HEK293T (cell line): ENCODE measurements at regions not wholly inside any gene's neighbourhood (a gene's known extent, or its start where the extent isn't known, plus 50 kb on each side); places are given as distances from the start of the nearest gene placed in this dataset.

Experiments used
- CTCF ChIA-PET: fragments of 350-600 bp; formaldehyde crosslinking; extraction: SDS; loops from one replicate; lab custom pipeline; 2021; ENCODE audit warnings: antibody characterized with exemption, inconsistent platforms; lab: Yijun Ruan, JAX
- POLR2A ChIA-PET: fragments of 350-600 bp; formaldehyde crosslinking; extraction: SDS; loops from one replicate; lab custom pipeline; 2020; ENCODE audit warnings: antibody characterized with exemption, inconsistent platforms; lab: Yijun Ruan, JAX
- DNase-seq: peaks from one replicate; pipeline ENCODE4 v3.0.0; 2012; ENCODE audit warnings: mixed read lengths; ENCODE audit errors: extremely low spot score
- ARNT ChIP-seq: fragments of 450-650 bp; IDR thresholded peaks from 2 replicates; pipeline ENCODE4 v1.6.1; 2017; ENCODE audit warnings: mild to moderate bottlenecking
- BHLHE40 ChIP-seq: fragments of 450-650 bp; IDR thresholded peaks from 2 replicates; pipeline ENCODE4 v1.6.1; 2016; ENCODE audit warnings: mild to moderate bottlenecking, moderate library complexity, borderline replicate concordance
- CTBP1 ChIP-seq: fragments of 450-650 bp; IDR thresholded peaks from 2 replicates; pipeline ENCODE4 v1.6.1; 2016; ENCODE audit warnings: borderline replicate concordance
- ELF4 ChIP-seq: fragments of 450-650 bp; IDR thresholded peaks from 2 replicates; pipeline ENCODE4 v1.6.1; 2017; ENCODE audit warnings: antibody characterized with exemption
- FOXA1 ChIP-seq: fragments of 450-650 bp; IDR thresholded peaks from 2 replicates; pipeline ENCODE4 v1.6.1; 2016; ENCODE audit warnings: mild to moderate bottlenecking
- FOXK2 ChIP-seq: fragments of 450-650 bp; IDR thresholded peaks from 2 replicates; pipeline ENCODE4 v1.6.1; 2016; ENCODE audit warnings: mild to moderate bottlenecking
- FOXM1 ChIP-seq: fragments of 450-650 bp; IDR thresholded peaks from 2 replicates; pipeline ENCODE4 v1.6.1; 2017; ENCODE audit warnings: mild to moderate bottlenecking, borderline replicate concordance
- HDGF ChIP-seq: fragments of 450-650 bp; IDR thresholded peaks from 2 replicates; pipeline ENCODE4 v1.6.1; 2017; ENCODE audit warnings: antibody characterized with exemption, borderline replicate concordance
- L3MBTL2 ChIP-seq: fragments of 450-650 bp; conservative IDR thresholded peaks from 2 replicates; pipeline ENCODE4 v1.6.1; 2016; ENCODE audit warnings: mild to moderate bottlenecking
- LEF1 ChIP-seq: fragments of 450-650 bp; IDR thresholded peaks from 2 replicates; pipeline ENCODE4 v1.6.1; 2017; ENCODE audit warnings: mild to moderate bottlenecking, borderline replicate concordance
- NFRKB ChIP-seq: fragments of 450-650 bp; IDR thresholded peaks from 2 replicates; pipeline ENCODE4 v1.6.1; 2016; ENCODE audit warnings: mild to moderate bottlenecking, moderate library complexity
- SP1 ChIP-seq: fragments of 450-650 bp; IDR thresholded peaks from 2 replicates; pipeline ENCODE4 v1.6.1; 2017
- SUZ12 ChIP-seq: fragments of 450-650 bp; IDR thresholded peaks from 2 replicates; pipeline ENCODE4 v1.6.1; 2016; ENCODE audit warnings: mild to moderate bottlenecking
- TARDBP ChIP-seq: fragments of 450-650 bp; IDR thresholded peaks from 2 replicates; pipeline ENCODE4 v1.6.1; 2016
- ZNF384 ChIP-seq: fragments of 450-650 bp; IDR thresholded peaks from 2 replicates; pipeline ENCODE4 v1.6.1; 2016
- TF ChIP-seq, protein P1 (sequence below): fragments of 450-650 bp; IDR thresholded peaks from 2 replicates; pipeline ENCODE4 v1.6.1; 2016

DNA sequence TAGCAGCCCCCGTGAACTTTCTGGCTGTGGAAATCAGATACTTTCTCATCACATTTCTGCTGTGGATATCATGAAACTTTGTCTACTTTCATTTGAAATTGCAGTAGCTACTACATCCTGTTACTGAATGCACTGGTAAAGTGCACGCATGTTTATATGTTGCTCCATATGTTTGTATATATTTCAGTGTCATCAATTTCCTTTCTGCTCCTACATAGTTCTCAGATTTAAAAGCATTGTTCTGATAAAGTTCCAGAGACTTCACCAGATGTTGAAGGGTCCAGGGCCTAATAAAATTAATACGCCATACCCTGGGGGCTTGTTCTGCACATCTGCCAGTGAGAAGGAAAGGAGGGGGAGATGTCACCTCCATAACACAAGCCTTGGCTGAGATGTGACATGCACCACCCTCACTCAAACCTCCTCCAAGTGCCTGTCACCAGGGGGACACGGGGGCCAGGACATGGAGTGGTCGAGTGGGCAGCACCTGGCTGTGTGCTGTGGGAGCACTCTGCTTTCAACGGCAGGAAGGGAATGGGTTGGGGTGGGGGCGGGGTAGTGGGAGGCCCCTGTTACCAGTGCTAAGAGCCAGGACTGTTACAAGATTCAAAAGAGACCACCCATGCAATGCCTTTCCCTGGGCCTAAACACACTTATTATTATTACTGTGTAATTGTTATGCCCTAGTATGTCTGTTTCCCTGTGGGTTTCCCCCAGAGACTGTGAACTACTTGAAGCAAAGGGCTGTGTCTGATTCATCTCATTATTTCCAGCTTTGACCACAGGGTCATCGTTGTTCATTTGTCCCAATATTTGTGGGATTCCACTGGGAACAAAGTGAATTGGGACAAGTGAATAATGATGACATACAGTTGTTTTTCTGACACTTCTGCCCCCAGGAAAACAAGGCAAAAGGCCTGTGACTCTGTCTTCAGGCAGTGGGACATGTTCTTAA, 193.4 kb downstream of the FOXL1 start:
- TF ChIP-seq ZNF384 (no peak), FOXA1 (no peak), ELF4 (no peak), NFRKB (no peak), SP1 (no peak), HDGF (no peak), L3MBTL2 (no peak), CTBP1 (no peak), TARDBP (no peak), FOXM1 (no peak)
- TF ChIP-seq, protein P1, sequence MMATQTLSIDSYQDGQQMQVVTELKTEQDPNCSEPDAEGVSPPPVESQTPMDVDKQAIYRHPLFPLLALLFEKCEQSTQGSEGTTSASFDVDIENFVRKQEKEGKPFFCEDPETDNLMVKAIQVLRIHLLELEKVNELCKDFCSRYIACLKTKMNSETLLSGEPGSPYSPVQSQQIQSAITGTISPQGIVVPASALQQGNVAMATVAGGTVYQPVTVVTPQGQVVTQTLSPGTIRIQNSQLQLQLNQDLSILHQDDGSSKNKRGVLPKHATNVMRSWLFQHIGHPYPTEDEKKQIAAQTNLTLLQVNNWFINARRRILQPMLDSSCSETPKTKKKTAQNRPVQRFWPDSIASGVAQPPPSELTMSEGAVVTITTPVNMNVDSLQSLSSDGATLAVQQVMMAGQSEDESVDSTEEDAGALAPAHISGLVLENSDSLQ: no peak
- no peak for DNase-seq
- CTCF ChIA-PET: no interaction called here
- POLR2A ChIA-PET: no interaction called here

- CTCF ChIA-PET: no interaction called here
- POLR2A ChIA-PET: interaction anchor here (0.6 kb wide), 1 partner anchor 611 kb away, joined by 5 read pairs; the partner anchor contains the start of gene FBXO31
- DNase-seq: no peak
- TF ChIP-seq NFRKB (no peak), L3MBTL2 (no peak), LEF1 (no peak), ZNF384 (no peak), SUZ12 (no peak), HDGF (no peak), SP1 (no peak), FOXM1 (no peak), TARDBP (no peak), ARNT (no peak), CTBP1 (no peak), ELF4 (no peak), FOXA1 (no peak), BHLHE40 (no peak), FOXK2 (no peak)
- TF ChIP-seq, protein P1: no peak
Observed at GRCh38 chr16:86772671-86773353, 194.5 kb downstream of the FOXL1 start.

GRCh38 chr16:86773354-86773715, 195.0 kb downstream of the FOXL1 start:
- ChIA-PET CTCF (no interaction called here), POLR2A (interaction anchor here (0.6 kb wide), 1 partner anchor 611 kb away, joined by 5 read pairs; the partner anchor contains the start of gene FBXO31)
- no peak for DNase-seq
- TF ChIP-seq ARNT (no peak), NFRKB (no peak), L3MBTL2 (no peak), CTBP1 (no peak), FOXM1 (no peak), ZNF384 (no peak), ELF4 (no peak), FOXA1 (no peak), HDGF (no peak), FOXK2 (no peak), TARDBP (no peak)

- ChIA-PET CTCF (no interaction called here), POLR2A (no interaction called here)
- TF ChIP-seq SUZ12 (no peak), NFRKB (no peak), HDGF (no peak), FOXK2 (no peak), L3MBTL2 (no peak), ARNT (no peak), CTBP1 (no peak), LEF1 (no peak), FOXM1 (no peak), FOXA1 (no peak)
- no peak for DNase-seq
Observed at GRCh38 chr16:86774931-86775330, 196.6 kb downstream of the FOXL1 start.

GRCh38 chr16:86775511-86775921, 197.2 kb downstream of the FOXL1 start:
- DNase-seq: no peak

More at GRCh38 chr16:86775511-86775921, 197.2 kb downstream of the FOXL1 start:
- TF ChIP-seq L3MBTL2 (no peak), BHLHE40 (no peak), ARNT (no peak), CTBP1 (no peak), HDGF (no peak), NFRKB (no peak), TARDBP (no peak), FOXK2 (no peak), ELF4 (no peak), SP1 (no peak), FOXM1 (no peak), ZNF384 (no peak), LEF1 (no peak)
- TF ChIP-seq, protein P1: no peak
- ChIA-PET POLR2A (no interaction called here), CTCF (no interaction called here)
